Vagina (tissue), 2 donors: ENCODE measurements at regions not wholly inside any gene's neighbourhood (a gene's known extent, or its start where the extent isn't known, plus 50 kb on each side); places are given as distances from the start of the nearest gene placed in this dataset.
"Not testable (repeated sequence)": the region's sequence is repeated elsewhere in the genome, so short reads cannot be mapped to it uniquely, and the experiment has no call there.

Experiments used
- DNase-seq, 2 donors: peaks; one replicate each; pipeline ENCODE4 v3.0.0-alpha.2; 2017; ENCODE audit errors: extremely low spot score in 2 of 2
- H3K27ac ChIP-seq: fragments of 200-600 bp; sonication (generic); one replicate; pipeline ENCODE4 v1.5.1; 2019
- H3K27me3 ChIP-seq: fragments of 200-600 bp; sonication (generic); one replicate; pipeline ENCODE4 v1.5.1; 2019
- H3K36me3 ChIP-seq, 2 donors: fragments of 200-600 bp; sonication (generic); one replicate each; pipeline ENCODE4 v1.5.1; 2017 to 2019
- H3K4me1 ChIP-seq: fragments of 200-600 bp; sonication (generic); one replicate; pipeline ENCODE4 v1.5.1; 2019
- H3K4me3 ChIP-seq, 2 donors: fragments of 200-600 bp; sonication (generic); 1 replicate in 1 of 2; 2 replicates in 1 of 2; pipeline ENCODE4 v1.5.1; 2016 to 2019
- H3K9me3 ChIP-seq: fragments of 200-600 bp; sonication (generic); one replicate; pipeline ENCODE4 v1.5.1; 2019
- CTCF ChIP-seq, 3 experiments: fragments of 450-650 bp in 2 of 3; fragments of 200-600 bp in 1 of 3; sonication (generic) in 1 of 3; IDR thresholded peaks; one replicate each; pipeline ENCODE4 v1.5.1; 2017 to 2019; ENCODE audit warnings: antibody characterized with exemption in 3 of 3, mild to moderate bottlenecking in 2 of 3, moderate library complexity in 2 of 3
- POLR2A ChIP-seq, 2 donors: fragments of 450-650 bp; IDR thresholded peaks; one replicate each; pipeline ENCODE4 v1.6.1; 2017; ENCODE audit warnings: antibody characterized with exemption in 2 of 2, mild to moderate bottlenecking in 2 of 2, moderate library complexity in 2 of 2
- POLR2AphosphoS5 ChIP-seq, 2 donors: sonication (generic); formaldehyde crosslinking; IDR thresholded peaks; one replicate each; pipeline ENCODE4 v1.9.0; 2017; ENCODE audit warnings: antibody characterized with exemption in 2 of 2, mild to moderate bottlenecking in 2 of 2, low read depth in 1 of 2; ENCODE audit not compliant: insufficient read depth in 1 of 2
- intact Hi-C: fragments of 100-400 bp; cut with DNase I; formaldehyde crosslinking; loops from one replicate; pipeline ENCODE4 v1.15.1; 2023

- Histone ChIP-seq H3K9me3 (no peaks in the 10 kb centered on the region), H3K27ac (no peak overlapping the region), H3K4me3 (no peak overlapping the region), H3K27me3 (no peaks in the 10 kb centered on the region), H3K36me3 (no peaks in the 10 kb centered on the region), H3K4me1 (no peaks in the 10 kb centered on the region)
- intact Hi-C loops: no loop called here
- no peak for DNase-seq
- TF ChIP-seq POLR2A (IDR thresholded peaks at IDR 0.05) (no peak), CTCF (IDR thresholded peaks at IDR 0.05) (no peak), POLR2AphosphoS5 (IDR thresholded peaks at IDR 0.05; ENCODE audit: insufficient read depth in 1 of 2, low read depth in 1 of 2) (no peak)
These were observed 487.8 kb upstream of the NUDT12 start for GRCh38 chr5:104050436-104050835.

- TF ChIP-seq POLR2AphosphoS5 (IDR thresholded peaks at IDR 0.05; ENCODE audit: insufficient read depth in 1 of 2, low read depth in 1 of 2) (no peak), CTCF (IDR thresholded peaks at IDR 0.05) (no peak), POLR2A (IDR thresholded peaks at IDR 0.05) (no peak)
- Histone ChIP-seq H3K36me3 (no peaks in the 10 kb centered on the region), H3K27me3 (no peaks in the 10 kb centered on the region), H3K4me1 (no peaks in the 10 kb centered on the region), H3K4me3 (no peak overlapping the region), H3K9me3 (no peaks in the 10 kb centered on the region), H3K27ac (no peak overlapping the region)
- no peak for DNase-seq
- intact Hi-C loops: no loop called here
These were observed 487.2 kb upstream of the NUDT12 start for GRCh38 chr5:104049752-104050151.

- Histone ChIP-seq H3K27me3 (no peaks in the 10 kb centered on the region), H3K4me3 (no peak overlapping the region), H3K36me3 (no peaks in the 10 kb centered on the region), H3K27ac (no peak overlapping the region), H3K9me3 (no peaks in the 10 kb centered on the region), H3K4me1 (no peaks in the 10 kb centered on the region)
- no peak for TF ChIP-seq POLR2AphosphoS5 (IDR thresholded peaks at IDR 0.05; ENCODE audit: insufficient read depth in 1 of 2, low read depth in 1 of 2)
- no peak for TF ChIP-seq CTCF (IDR thresholded peaks at IDR 0.05)
- no peak for TF ChIP-seq POLR2A (IDR thresholded peaks at IDR 0.05)
- intact Hi-C loops: no loop called here
- DNase-seq: no peak
These were observed 485.6 kb upstream of the NUDT12 start for GRCh38 chr5:104048231-104048630.

- Histone ChIP-seq H3K4me3 (no peak overlapping the region), H3K27ac (no peak overlapping the region), H3K9me3 (no peaks in the 10 kb centered on the region), H3K27me3 (no peaks in the 10 kb centered on the region), H3K4me1 (no peaks in the 10 kb centered on the region), H3K36me3 (no peaks in the 10 kb centered on the region)
- DNase-seq: no peak
- intact Hi-C loops: no loop called here
- no peak for TF ChIP-seq CTCF (IDR thresholded peaks at IDR 0.05)
- no peak for TF ChIP-seq POLR2AphosphoS5 (IDR thresholded peaks at IDR 0.05; ENCODE audit: insufficient read depth in 1 of 2, low read depth in 1 of 2)
- TF ChIP-seq POLR2A (IDR thresholded peaks at IDR 0.05): no peak
These were observed 483.4 kb upstream of the NUDT12 start for GRCh38 chr5:104045987-104046386.

- intact Hi-C loops, DNase-seq, H3K27me3 ChIP-seq, H3K4me1 ChIP-seq, H3K36me3 ChIP-seq, H3K9me3 ChIP-seq, H3K27ac ChIP-seq, H3K4me3 ChIP-seq: not testable (repeated sequence)
These were observed 477.3 kb upstream of the NUDT12 start for GRCh38 chr5:104039871-104040270.

- H3K27ac ChIP-seq, intact Hi-C loops, H3K4me1 ChIP-seq, H3K36me3 ChIP-seq, H3K9me3 ChIP-seq, H3K4me3 ChIP-seq, H3K27me3 ChIP-seq, DNase-seq: not testable (repeated sequence)
These were observed 474.5 kb upstream of the NUDT12 start for GRCh38 chr5:104037136-104037535.

GRCh38 chr5:104033186-104033585 is 470.6 kb upstream of the NUDT12 start:
- intact Hi-C loops, H3K4me1 ChIP-seq, H3K27ac ChIP-seq, H3K9me3 ChIP-seq, H3K4me3 ChIP-seq, DNase-seq, H3K36me3 ChIP-seq, H3K27me3 ChIP-seq: not testable (repeated sequence)
